GM23248 (cell line): ENCODE measurements at regions not wholly inside any gene's neighbourhood (a gene's known extent, or its start where the extent isn't known, plus 50 kb on each side); places are given as distances from the start of the nearest gene placed in this dataset.

Experiments used
- EZH2 ChIP-seq: fragments of 200-600 bp; sonication (generic); IDR thresholded peaks from 2 replicates; pipeline ENCODE4 v1.6.1; 2018; ENCODE audit warnings: antibody characterized with exemption, mild to moderate bottlenecking; ENCODE audit not compliant: insufficient read depth, poor library complexity, severe bottlenecking
- EZH2phosphoT487 ChIP-seq: fragments of 200-600 bp; sonication (generic); IDR thresholded peaks from 2 replicates; pipeline ENCODE4 v1.6.1; 2018; ENCODE audit warnings: antibody characterized with exemption, moderate library complexity, mild to moderate bottlenecking, low read depth; ENCODE audit not compliant: insufficient read depth

- TF ChIP-seq EZH2phosphoT487 = no peak
- TF ChIP-seq EZH2 = no peak
Observed at GRCh38 chr21:14874379-14874778, 190.4 kb downstream of the NRIP1 start.
